Large intestine (tissue), 3 donors: ENCODE measurements at regions not wholly inside any gene's neighbourhood (a gene's known extent, or its start where the extent isn't known, plus 50 kb on each side); places are given as distances from the start of the nearest gene placed in this dataset.
"Not testable (repeated sequence)": the region's sequence is repeated elsewhere in the genome, so short reads cannot be mapped to it uniquely, and the experiment has no call there.

Experiments used
- DNase-seq, 2 donors: peaks; one replicate each; pipeline versions ENCODE4 v3.0.0 to v3.0.0-alpha.2; 2013
- H3K27ac ChIP-seq: one replicate; pipeline ENCODE4 v1.5.1; 2013; ENCODE audit warnings: low read length
- H3K27me3 ChIP-seq: 2 replicates; pipeline ENCODE4 v1.6.1; 2013; ENCODE audit warnings: low read length; ENCODE audit not compliant: control insufficient read depth, insufficient read depth
- H3K36me3 ChIP-seq: 2 replicates; pipeline ENCODE4 v1.6.1; 2013; ENCODE audit warnings: low read length; ENCODE audit not compliant: control insufficient read depth, insufficient read depth
- H3K4me1 ChIP-seq: one replicate; pipeline ENCODE4 v1.6.1; 2013; ENCODE audit warnings: low read length; ENCODE audit not compliant: control insufficient read depth, insufficient read depth
- H3K4me3 ChIP-seq: one replicate; pipeline ENCODE4 v1.5.1; 2013; ENCODE audit warnings: low read length
- H3K9me3 ChIP-seq: one replicate; pipeline ENCODE4 v1.6.1; 2013; ENCODE audit warnings: mild to moderate bottlenecking, low read depth, low read length, moderate library complexity; ENCODE audit not compliant: control insufficient read depth
- WGBS: methylation state at CpG from one replicate; pipeline ENCODE4 v1.1.5; 2013; ENCODE audit warnings: low lambda C conversion rate; ENCODE audit not compliant: insufficient coverage; 5-methylcytosine and 5-hydroxymethylcytosine counted together

GRCh38 chr1:235059221-235059620 is 69.4 kb downstream of the TOMM20 start:
- Histone ChIP-seq H3K9me3 (no peaks in the 10 kb centered on the region), H3K27ac (no peak overlapping the region), H3K4me1 (peaks cover 33% of the 10 kb centered on the region), H3K36me3 (no peaks in the 10 kb centered on the region), H3K27me3 (no peaks in the 10 kb centered on the region), H3K4me3 (no peak overlapping the region)
- DNase-seq, result no peak
- whole genome bisulfite sequencing, result 0% methylated on average over 1 of the region's 6 CpGs

GRCh38 chr1:235058695-235059094 is 69.9 kb downstream of the TOMM20 start:
- DNase-seq, result no peak
- WGBS, result no CpG with 5 or more reads among the region's 1 CpG
- Histone ChIP-seq H3K4me3 (no peak overlapping the region), H3K4me1 (peaks cover 33% of the 10 kb centered on the region), H3K27ac (no peak overlapping the region), H3K27me3 (no peaks in the 10 kb centered on the region), H3K9me3 (no peaks in the 10 kb centered on the region), H3K36me3 (no peaks in the 10 kb centered on the region)

GRCh38 chr1:235057385-235058306 is 71.0 kb downstream of the TOMM20 start:
- H3K4me3 ChIP-seq, result no peak overlapping the region
- no peak for DNase-seq
- H3K4me1 ChIP-seq, result peaks cover 25% of the 10 kb centered on the region
- no peaks in the 10 kb centered on the region for H3K27me3 ChIP-seq
- H3K9me3 ChIP-seq, result no peaks in the 10 kb centered on the region
- H3K27ac ChIP-seq, result no peak overlapping the region
- 94% methylated on average over 3 of the region's 12 CpGs for WGBS
- no peaks in the 10 kb centered on the region for H3K36me3 ChIP-seq

GRCh38 chr1:235056937-235057336 is 71.7 kb downstream of the TOMM20 start:
- H3K9me3 ChIP-seq, result no peaks in the 10 kb centered on the region
- H3K36me3 ChIP-seq, result no peaks in the 10 kb centered on the region
- H3K27me3 ChIP-seq, result no peaks in the 10 kb centered on the region
- no peak for DNase-seq
- no CpG with 5 or more reads among the region's 7 CpGs for WGBS
- no peak overlapping the region for H3K4me3 ChIP-seq
- H3K27ac ChIP-seq, result no peak overlapping the region
- H3K4me1 ChIP-seq, result peaks cover 19% of the 10 kb centered on the region

- Histone ChIP-seq H3K27ac (no peak overlapping the region), H3K4me1 (no peaks in the 10 kb centered on the region), H3K27me3 (no peaks in the 10 kb centered on the region), H3K4me3 (no peak overlapping the region), H3K36me3 (no peaks in the 10 kb centered on the region), H3K9me3 (no peaks in the 10 kb centered on the region)
- no peak for DNase-seq
- WGBS, result no CpG with 5 or more reads among the region's 13 CpGs
These were observed 73.7 kb downstream of the TOMM20 start for GRCh38 chr1:235054936-235055335.

- WGBS, result no CpG with 5 or more reads among the region's 11 CpGs
- H3K9me3 ChIP-seq, result no peaks in the 10 kb centered on the region
- DNase-seq, result no peak
- H3K27me3 ChIP-seq, result no peaks in the 10 kb centered on the region
- H3K4me1 ChIP-seq, result no peaks in the 10 kb centered on the region
- H3K36me3 ChIP-seq, result no peaks in the 10 kb centered on the region
- no peak overlapping the region for H3K4me3 ChIP-seq
- H3K27ac ChIP-seq, result no peak overlapping the region
These were observed 74.2 kb downstream of the TOMM20 start for GRCh38 chr1:235054466-235054865.

- no peak overlapping the region for H3K27ac ChIP-seq
- H3K4me3 ChIP-seq, result no peak overlapping the region
- no peaks in the 10 kb centered on the region for H3K27me3 ChIP-seq
- no peaks in the 10 kb centered on the region for H3K9me3 ChIP-seq
- H3K4me1 ChIP-seq, result no peaks in the 10 kb centered on the region
- no peak for DNase-seq
- WGBS, result no CpG with 5 or more reads among the region's 12 CpGs
- H3K36me3 ChIP-seq, result no peaks in the 10 kb centered on the region
These were observed 76.3 kb downstream of the TOMM20 start for GRCh38 chr1:235052067-235053008.

- H3K27ac ChIP-seq, result no peak overlapping the region
- no peak overlapping the region for H3K4me3 ChIP-seq
- H3K9me3 ChIP-seq, result no peaks in the 10 kb centered on the region
- H3K36me3 ChIP-seq, result no peaks in the 10 kb centered on the region
- no CpG with 5 or more reads among the region's 3 CpGs for WGBS
- DNase-seq, result no peak
- H3K4me1 ChIP-seq, result no peaks in the 10 kb centered on the region
- no peaks in the 10 kb centered on the region for H3K27me3 ChIP-seq
These were observed 77.1 kb downstream of the TOMM20 start for GRCh38 chr1:235051521-235051920.

GRCh38 chr1:235050911-235051360 is 77.7 kb downstream of the TOMM20 start:
- no peaks in the 10 kb centered on the region for H3K27me3 ChIP-seq
- H3K36me3 ChIP-seq, result no peaks in the 10 kb centered on the region
- H3K27ac ChIP-seq, result no peak overlapping the region
- H3K9me3 ChIP-seq, result no peaks in the 10 kb centered on the region
- no peaks in the 10 kb centered on the region for H3K4me1 ChIP-seq
- H3K4me3 ChIP-seq, result no peak overlapping the region
- WGBS, result no CpG with 5 or more reads among the region's 7 CpGs
- DNase-seq, result no peak

- not testable (repeated sequence) for H3K4me3 ChIP-seq, H3K9me3 ChIP-seq, H3K4me1 ChIP-seq, H3K27me3 ChIP-seq, H3K36me3 ChIP-seq, DNase-seq, H3K27ac ChIP-seq
- WGBS, result no CpG with 5 or more reads among the region's 21 CpGs
These were observed 78.8 kb downstream of the TOMM20 start for GRCh38 chr1:235049716-235050378.
